GM21381 (cell line): ENCODE measurements at regions not wholly inside any gene's neighbourhood (a gene's known extent, or its start where the extent isn't known, plus 50 kb on each side); places are given as distances from the start of the nearest gene placed in this dataset.

Source experiments
- ATAC-seq: cut with Tn5 transposase; IDR thresholded peaks from one replicate; pipeline ENCODE4 v1.9.1; 2021; ENCODE audit warnings: mild to moderate bottlenecking, moderate library complexity; ENCODE audit not compliant: unreplicated experiment

DNA sequence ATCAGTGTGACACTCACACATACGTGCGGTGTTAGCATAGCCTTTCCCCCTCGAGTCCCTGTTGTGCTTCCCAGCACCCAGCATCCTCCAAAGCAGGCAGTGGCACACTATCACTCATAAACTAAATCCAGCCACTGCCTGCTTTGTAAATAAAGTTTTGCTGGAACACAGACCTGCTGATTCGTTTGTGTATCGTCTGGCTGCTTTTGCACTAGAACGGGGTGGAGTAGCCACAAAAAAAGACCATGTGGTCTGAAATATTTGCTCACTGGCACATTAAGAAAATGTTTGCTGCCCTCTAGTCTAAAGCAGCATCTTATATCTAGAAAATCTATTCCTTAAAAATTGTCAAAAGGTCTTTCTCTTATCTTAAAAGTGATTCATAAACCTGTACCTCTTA, 341.2 kb upstream of the ZFHX3 start:
- no peak for ATAC-seq

DNA sequence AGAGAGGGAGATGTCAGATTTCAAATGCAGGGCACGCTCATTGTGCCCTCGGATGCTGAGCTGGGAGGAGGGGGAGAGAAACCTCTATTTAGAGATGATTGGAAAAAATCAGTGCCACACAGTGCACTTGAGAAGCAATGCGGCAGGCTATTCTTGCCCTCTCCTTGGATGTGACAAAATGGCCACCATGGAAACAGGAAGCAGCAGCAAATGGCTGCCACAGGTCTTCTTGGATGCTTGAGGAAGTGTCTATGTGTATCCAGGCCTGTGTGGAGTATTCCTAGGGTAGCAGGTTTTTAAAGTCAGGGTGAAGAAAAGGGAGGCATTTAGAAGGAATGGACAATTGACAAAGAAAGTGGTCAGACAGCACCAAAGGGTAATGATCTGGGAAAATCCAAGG, 340.1 kb upstream of the ZFHX3 start:
- no peak for ATAC-seq

DNA sequence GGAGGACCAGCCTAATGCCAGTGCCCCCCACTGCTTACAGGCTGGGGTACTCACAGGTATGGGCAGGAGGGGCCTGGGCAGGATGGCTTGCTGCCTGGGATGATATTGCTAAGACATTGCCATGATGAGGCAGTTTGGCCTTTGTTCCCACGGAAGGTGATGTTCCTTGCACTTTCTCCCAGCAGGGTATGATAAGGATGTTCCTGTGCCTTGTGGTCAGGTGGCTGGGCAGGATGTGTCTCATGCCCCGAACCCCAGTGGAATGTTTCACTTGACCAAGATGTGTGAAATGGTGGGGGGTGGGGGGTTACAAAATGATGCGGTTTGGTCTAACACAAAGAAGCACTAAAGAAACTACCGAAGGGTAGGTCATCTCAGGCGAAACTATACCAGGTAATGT, 337.8 kb upstream of the ZFHX3 start:
- ATAC-seq, result no peak

DNA sequence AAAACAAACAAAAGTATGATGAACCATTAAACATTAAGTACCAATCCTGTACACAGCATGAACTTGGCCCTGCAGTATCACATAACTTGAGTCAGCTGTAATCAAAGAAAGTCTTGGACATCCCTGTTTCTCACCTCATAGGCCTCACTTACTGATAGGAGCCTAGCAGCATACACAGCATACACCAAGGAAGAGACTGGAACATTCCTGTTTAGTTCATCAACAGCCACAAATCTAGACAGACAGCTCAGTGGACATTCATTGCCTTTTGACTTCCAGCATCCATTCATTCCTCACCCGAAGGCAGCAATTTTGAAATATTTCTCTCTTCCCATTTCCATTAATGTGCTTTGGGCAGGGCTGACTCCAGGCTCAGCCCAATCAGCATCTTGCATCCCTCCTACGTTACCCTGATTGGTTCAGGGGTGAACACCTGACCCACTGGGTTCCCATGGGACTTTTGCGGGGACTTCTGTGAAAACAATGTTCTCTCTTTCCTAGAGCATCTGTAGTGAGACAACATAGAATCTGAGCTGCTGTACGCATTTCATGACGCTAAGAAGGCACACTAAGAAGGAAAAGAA, 336.7 kb upstream of the ZFHX3 start:
- ATAC-seq, result no peak

DNA sequence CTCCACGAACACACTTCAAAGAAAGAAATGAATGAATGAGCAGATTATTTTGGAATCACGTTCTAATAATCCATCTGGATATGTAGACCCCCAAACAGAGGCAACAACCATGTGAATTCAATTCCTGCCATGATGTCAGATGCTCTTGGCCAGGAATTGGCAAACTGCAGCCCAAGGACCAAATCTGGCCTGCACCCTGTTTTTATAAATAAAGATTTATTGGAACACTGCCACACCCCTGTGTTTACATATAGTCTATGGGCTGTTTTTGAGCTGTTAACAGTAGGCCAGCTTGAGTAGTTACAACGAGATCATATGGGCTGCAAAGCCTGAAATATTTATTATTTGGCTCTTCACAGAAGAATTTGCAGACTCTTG, 336.0 kb upstream of the ZFHX3 start:
- no peak for ATAC-seq

DNA sequence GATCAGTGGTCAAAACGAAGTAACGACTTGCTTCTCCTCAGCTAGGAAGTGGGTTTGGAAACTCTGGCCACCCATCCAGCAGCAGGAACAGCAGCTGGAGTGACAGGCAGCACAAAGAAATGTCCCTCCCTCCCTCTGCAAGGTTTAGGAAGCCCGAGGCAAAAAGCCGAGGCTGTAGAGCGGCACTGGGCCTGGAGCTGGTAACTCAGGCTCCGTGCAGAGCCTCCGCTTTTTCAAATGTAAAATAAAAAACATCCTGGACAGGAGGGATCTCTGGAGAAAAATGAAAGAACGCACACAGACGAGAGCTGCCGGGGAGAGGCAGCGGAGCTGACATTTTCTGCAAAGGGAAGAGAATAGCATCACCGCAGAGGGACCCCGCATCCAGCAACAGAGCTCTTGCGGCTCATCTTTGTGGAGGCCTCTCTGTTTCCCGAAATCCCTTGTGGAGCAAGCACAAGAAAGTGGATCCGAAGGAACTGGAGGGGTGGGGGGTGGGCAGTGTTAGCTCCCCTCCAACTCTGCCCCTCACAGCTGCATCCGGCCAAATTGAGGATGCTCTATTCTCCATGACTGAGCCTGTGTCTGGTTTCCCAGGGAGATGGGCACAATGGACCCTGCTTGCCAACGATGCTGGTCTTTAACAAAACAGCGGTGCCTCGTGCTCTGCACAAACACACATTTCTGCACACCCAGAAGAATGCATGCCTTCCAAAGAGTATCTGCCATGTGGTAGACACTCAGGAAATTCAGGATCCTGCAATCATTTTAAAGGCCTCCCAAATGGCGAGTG, 335.5 kb upstream of the ZFHX3 start:
- no peak for ATAC-seq

DNA sequence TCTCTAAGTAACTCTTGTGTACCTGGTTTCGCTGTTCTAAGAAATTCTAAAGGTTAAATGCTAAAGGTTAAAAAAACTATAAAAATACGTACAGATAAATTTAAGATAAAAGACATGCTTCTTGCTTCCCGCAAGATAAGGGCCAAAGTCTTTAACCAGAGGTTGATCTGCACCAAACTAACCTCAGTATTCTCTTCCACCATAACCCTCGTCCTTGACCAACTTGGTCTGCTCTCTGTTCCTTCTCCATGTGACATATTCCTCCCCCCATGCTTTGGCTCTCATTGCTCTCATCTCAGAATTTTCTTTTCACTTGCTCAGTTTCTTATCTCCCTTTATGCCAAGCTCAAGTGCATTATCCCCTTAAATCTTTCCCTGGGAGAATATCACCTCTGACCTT, 330.5 kb upstream of the ZFHX3 start:
- ATAC-seq, result no peak

DNA sequence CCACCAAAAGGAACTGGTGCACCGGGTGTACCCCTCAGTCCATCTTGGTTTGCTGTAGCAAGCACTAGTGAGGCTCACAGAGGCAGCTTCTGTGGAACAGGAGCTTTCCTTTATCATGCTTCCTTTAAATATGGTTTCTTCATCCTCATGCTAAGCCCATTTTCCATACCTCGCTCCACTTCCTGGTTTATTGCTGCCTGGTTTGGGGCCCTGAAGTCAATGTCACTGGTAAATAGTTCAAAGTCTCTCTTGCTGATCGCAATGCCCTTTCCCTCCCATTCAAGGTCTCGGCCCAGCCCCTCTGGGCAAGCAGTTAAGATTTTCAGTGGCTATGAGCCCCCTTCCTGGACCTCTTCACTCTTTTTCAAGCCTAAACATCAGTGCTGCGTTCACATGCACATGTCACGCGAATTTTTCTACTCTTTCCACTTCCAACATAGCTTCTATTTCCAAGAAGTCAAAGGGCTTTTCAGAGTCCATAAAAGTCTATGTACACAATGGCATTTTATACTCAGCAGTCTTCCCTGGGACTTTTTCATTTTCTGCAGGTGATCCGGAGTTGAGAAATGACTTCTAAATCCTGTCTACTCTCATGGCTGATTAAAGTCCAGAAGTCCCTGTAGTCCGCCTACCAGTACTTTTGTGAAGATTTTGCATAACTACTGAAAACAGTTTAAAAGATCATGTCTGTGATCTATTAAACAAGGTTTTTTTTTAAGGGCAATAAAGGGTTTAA, 323.8 kb upstream of the ZFHX3 start:
- ATAC-seq, result no peak

DNA sequence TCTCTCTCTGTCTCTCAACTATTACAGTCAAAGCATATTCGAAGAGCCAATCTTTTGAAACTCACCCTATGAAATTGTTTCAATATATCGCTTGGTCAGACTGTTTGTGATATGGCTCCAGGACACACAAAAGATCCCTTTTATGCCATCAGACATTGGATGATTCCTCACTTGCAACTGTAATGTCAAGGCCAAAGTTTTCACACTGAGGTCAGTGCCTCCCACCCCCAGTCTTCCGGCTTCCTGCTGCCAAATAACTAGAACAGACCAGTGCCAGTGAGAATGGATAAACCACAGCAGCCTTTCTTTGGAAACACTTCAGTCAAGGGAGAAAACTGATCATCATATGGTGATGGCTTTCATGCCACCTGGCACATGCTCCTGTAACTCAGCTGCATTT, 321.9 kb upstream of the ZFHX3 start:
- no peak for ATAC-seq

DNA sequence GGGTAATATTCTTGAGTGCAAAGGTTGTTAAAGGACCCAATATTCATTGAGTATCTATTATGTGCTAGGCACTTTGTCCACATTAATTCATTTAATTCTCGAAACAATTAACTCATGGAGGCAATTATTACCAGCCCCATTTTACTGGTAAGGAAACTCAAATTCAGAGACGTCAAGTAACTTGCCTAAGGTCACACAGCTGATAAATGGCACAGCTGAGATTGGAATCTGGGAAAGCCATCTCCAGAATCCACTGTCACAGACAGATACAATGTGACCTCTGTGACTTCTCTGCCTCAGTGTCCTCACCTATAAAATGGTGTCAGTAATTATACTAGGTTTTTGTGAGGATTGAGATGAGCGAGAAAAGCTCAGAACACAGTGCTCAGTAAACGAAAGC, 320.8 kb upstream of the ZFHX3 start:
- no peak for ATAC-seq

DNA sequence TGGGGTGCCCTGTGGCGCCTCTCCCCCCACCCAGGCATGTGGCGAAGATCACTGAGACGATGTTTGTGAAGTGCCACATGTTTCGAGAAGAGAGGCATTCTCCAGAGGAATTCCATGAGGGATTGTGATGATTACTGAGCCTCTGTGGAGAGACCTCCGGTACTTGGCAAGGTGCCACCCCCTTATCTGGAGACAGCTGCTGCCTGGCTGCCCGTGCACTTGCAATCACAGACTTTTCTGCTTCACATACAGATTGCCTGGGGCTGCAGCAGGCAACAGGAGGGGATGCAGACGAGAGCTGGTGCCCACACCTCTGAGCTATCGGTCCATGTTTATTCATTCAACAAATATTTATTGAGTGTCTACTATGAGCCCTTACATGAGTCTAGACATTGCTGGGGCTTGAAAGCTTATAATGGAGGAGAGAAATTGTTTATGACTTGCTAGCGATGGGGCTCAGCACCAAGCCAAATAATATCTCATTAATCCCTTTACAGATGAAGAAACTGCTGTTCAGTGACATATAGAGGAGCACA, 317.2 kb upstream of the ZFHX3 start:
- no peak for ATAC-seq

DNA sequence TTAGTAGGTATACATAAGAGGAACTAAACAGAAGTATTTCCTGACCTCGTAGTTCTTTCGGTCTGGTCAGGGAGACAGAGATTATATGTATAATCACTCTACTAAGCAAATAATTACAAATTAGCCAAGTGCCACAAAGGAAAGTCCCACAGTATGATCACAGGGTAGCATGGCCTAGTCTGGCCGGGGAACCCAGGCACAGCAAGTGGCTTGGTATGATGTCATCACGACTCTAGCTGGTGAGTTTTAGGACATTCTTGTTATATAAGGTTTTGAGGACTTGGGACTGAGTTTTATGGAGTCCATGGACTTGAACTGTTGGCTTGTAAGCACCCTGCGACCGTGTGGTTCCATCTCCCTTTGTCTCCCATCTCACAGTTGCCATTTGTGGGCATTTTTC, 316.5 kb upstream of the ZFHX3 start:
- ATAC-seq, result no peak

DNA sequence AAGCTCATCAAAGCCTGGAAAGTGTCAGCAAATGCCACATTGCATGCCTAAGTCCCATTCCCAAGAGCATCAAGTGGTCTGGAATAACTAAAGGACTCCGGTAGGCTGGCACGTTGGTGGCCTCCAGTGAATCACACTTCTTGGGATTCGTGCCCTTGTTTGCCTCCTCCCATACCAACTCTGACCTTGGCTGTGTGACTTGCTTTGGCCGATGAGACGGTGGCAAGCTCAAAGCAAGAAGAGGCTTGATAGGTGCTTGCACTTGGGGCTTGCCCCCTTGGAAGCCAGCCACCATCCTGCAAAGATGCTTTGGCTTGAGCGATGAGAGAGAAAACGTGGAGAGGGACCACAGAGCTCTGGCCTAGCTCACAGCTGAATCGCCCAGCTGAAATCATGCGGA, 313.1 kb upstream of the ZFHX3 start:
- ATAC-seq, result no peak

DNA sequence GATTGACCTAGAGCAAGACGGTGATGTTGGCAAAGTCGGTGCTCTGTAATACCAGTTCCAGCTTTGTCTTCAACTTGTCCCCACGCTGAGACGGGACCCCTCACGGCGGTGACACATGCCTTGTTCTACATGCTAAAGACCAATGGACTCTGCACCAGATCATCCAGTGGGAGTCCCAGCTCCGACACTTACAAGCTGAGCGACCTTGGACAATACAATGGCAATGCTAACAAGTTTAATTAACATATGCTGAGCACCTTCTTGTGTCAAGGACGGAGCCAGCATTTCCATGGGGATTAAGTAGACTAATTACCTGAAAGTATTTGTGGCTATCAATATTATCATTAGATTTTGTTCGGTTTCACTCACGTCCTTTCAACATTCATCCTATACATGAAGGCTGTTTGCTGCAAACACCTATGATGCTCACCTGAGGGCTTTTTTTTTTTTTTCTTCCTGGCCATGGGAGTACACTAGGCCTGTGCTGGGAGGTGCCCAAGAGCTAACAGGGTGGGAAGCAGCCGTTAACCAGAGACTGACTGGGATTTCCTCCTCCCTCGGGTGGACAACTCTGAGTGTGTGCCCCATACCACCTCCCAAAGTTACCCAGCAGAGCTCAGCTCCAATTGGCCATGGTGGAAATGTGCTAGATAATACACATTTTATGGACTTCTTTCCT, 308.6 kb upstream of the ZFHX3 start:
- no peak for ATAC-seq

DNA sequence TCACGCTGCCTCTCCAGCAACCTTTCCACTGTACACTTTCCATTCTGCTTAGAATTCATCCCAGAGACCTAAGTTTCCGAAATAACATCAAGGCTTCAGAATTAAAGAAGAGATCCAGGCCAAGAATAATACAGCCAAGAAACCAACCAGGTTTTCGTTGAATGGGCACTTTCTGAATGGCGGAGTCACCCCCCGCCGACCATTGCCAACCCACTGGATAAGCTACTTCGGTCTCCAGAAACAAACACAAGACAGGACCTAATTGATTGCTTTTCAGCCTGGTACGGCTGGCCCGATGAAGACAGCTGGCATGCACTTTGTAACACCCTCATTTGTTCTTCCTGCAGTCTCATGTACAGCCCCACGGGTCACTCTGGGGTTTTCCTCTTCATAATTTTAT, 308.1 kb upstream of the ZFHX3 start:
- ATAC-seq, result no peak

DNA sequence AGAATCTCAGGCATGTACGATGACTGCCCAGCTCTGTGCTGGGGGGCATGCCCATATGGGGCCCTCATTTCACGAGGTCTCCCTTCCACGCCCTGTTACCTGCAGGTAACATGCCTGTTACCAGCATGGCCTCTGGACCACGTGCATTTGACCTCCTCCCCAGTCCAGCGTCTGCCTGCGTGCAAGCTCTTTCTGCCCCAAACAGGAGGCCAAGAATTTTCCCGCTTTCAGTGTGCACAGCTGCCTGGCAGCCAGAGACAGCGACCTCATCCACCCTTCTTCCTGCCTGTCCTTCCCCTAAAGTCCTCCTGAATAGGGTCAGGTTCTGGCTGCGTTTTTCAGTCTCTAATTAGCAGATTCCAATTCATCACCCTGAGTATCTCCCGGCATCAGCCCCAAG, 306.5 kb upstream of the ZFHX3 start:
- ATAC-seq, result no peak

DNA sequence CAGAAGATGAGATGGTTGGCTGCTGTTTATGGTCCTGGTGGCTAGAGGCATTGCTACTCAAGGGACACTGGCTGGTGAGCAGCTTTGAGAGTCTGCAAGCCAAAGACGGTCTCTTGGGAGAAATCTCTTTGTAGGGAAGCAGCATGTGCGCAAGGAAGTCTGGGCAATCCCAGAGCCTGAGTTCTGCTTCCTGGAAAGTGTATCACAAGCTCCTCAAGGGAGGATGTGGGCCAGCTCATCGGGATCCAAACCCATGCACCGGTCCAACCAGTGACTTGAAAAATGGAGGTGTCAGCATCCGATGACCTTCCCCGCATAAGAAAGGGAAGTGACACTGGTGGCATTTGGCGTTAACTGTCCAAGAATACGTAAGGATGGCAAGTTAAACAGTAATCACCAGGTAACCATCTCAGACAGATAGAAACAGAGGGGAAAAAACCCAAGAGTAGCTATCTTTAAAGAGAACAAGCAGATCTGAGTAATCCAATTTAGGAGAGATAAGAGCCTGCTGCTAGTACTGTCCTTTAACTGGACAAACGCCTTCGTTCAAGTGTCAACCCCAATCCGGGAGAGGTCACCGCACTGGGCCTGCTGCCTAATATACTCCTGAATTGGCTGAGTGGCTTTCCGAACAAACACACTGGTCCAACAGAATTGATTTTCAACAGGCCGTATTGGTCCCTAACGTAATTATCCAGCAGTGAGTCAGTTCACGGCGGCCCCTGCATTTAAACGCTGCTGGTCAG, 303.0 kb upstream of the ZFHX3 start:
- no peak for ATAC-seq

DNA sequence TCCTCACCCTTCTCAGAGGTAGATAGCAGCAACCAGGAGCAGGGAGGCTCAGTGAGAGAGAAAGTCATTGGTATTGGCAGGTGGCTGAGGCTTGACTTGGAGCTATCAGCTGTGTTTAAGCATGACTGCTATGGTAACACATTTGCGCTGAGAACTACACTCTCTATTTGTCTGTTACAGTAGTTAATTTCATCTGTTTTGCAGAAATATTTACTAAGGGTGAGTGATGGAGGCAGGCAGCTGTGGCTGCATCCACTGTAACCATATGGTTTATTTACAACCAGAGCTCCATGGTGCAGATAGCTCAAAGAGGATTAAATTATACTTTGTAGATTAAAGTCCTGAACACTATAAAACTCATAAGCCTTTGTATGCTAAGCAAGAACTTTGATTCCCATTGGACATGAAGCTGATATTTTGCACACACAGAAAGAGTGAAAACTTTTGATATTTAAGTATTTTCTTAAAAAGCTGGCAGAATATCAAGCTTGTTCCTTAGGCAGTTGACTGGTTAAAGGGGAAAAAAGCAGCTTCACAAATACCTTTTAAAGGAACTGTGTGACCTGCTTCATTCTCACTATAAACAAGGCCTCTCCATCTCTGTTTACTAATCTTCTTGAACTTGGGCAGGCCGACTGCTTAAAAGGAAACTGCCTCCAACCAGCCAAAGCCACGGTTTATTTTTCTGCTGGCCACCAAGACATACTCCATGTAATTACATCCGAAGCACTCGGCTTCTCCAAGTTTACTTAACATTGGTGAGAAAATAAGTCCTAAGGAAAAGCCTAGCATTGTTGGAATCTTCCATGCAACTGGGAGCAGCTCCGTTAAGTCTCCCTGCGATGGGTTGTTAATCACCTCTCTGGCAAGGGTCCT, 299.8 kb upstream of the ZFHX3 start:
- no peak for ATAC-seq

DNA sequence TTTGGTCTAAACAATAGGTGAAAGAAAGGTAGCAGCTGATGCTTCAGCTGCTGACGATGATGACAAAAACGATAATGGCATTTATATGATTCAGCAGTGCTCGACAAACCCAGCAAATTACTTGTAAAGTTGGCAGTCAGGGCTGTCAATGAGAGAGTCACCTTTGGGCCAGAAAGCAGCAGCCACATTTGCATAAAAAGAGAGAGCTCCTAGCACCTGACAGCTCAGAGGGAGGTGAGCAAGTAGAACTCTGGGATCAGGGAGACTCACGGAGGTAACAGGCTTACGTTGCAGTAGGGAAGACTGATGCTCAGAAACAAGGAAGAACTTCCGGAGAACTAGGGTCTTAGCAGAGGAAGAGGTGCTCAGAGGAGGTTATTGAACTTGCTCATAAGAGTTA, 291.9 kb upstream of the ZFHX3 start:
- no peak for ATAC-seq
